K562 (cell line): ENCODE measurements at regions not wholly inside any gene's neighbourhood (a gene's known extent, or its start where the extent isn't known, plus 50 kb on each side); places are given as distances from the start of the nearest gene placed in this dataset.

ENCODE experiments used
- ATAC-seq: fragments of 200-7000 bp; cut with Tn5 transposase; 3 replicates; pipeline ENCODE4 v1.9.1; 2020; ENCODE audit warnings: moderate library complexity
- BruUV-seq: library from RNA; stranded (reverse); fragments of 400-500 nt; replicated peaks from 2 replicates; lab custom pipeline; 2021; lab: Mats Ljungman, UMichigan
- CTCF ChIA-PET: fragments of 300-600 bp; formaldehyde crosslinking; extraction: SDS; loops from one replicate; lab custom pipeline; 2021; ENCODE audit warnings: low intra/inter-chr PET ratio; lab: Yijun Ruan, JAX
- POLR2A ChIA-PET: fragments of 300-600, 350-650 bp; sonication (Branson Sonifier 250); formaldehyde crosslinking; extraction: SDS; loops from one replicate; lab custom pipeline; 2021; ENCODE audit warnings: antibody characterized with exemption, inconsistent platforms; lab: Yijun Ruan, JAX
- DNase-seq, 4 experiments: peaks; one replicate each; pipeline versions ENCODE4 v3.0.0 to v3.0.0-alpha.2; 2011 to 2018; ENCODE audit warnings: low spot score in 3 of 4, mixed read lengths in 3 of 4; ENCODE audit errors: extremely low read depth in 1 of 4
- FAIRE-seq: peaks from 2 replicates; lab custom pipeline; 2011; peaks lifted over from hg19 to GRCh38; lab: Jason Lieb, UNC
- H2AFZ ChIP-seq: 2 replicates; pipeline ENCODE4 v1.6.0; 2011; ENCODE audit warnings: low read depth, low read length, control low read depth, inconsistent platforms
- H3K27ac ChIP-seq: fragments of 200-600 bp; 3 replicates; pipeline ENCODE4 v1.8.0; 2011; ENCODE audit warnings: low read depth, mild to moderate bottlenecking, control low read depth, inconsistent platforms, low read length, moderate library complexity, mixed read lengths; ENCODE audit errors: extremely low read depth
- H3K27me3 ChIP-seq, 2 experiments: fragments of 300-600 bp in 1 of 2; 2 replicates in 1 of 2; 3 replicates in 1 of 2; pipeline versions ENCODE4 v1.6.0 to v1.8.0; 2011; ENCODE audit warnings: inconsistent platforms in 2 of 2, low read length in 2 of 2, mild to moderate bottlenecking in 1 of 2, mixed read lengths in 1 of 2, moderate library complexity in 1 of 2; ENCODE audit not compliant: control insufficient read depth in 2 of 2, insufficient read depth in 2 of 2
- H3K36me3 ChIP-seq: fragments of 300-600 bp; 3 replicates; pipeline ENCODE4 v1.8.0; 2011; ENCODE audit warnings: mild to moderate bottlenecking, low read length, inconsistent platforms; ENCODE audit not compliant: control insufficient read depth, insufficient read depth
- H3K4me1 ChIP-seq, 2 experiments: fragments of 200-600 bp in 1 of 2; replicated peaks in 1 of 2; 2 replicates in 1 of 2; 3 replicates in 1 of 2; pipeline versions ENCODE4 v1.5.1 to v1.8.0; 2011; ENCODE audit warnings: inconsistent platforms in 2 of 2, low read length in 2 of 2, mild to moderate bottlenecking in 1 of 2, mixed read lengths in 1 of 2, moderate library complexity in 1 of 2; ENCODE audit not compliant: control insufficient read depth in 2 of 2, insufficient read depth in 2 of 2
- H3K4me2 ChIP-seq: 2 replicates; pipeline ENCODE4 v1.6.1; 2011; ENCODE audit warnings: low read length, control low read depth, inconsistent platforms, mixed read lengths; ENCODE audit not compliant: insufficient read depth
- H3K4me3 ChIP-seq: fragments of 200-600 bp; sonication (generic), shearing (Covaris generic); 2 replicates; pipeline ENCODE4 v1.5.1; 2016; ENCODE audit warnings: control low read depth, inconsistent platforms
- H3K79me2 ChIP-seq: fragments of 200-600 bp; 3 replicates; pipeline ENCODE4 v1.8.0; 2011; ENCODE audit warnings: low read length, inconsistent platforms; ENCODE audit not compliant: control insufficient read depth, insufficient read depth
- H3K9ac ChIP-seq, 2 experiments: 2 replicates each; pipeline versions ENCODE4 v1.6.0 to v1.6.1; 2011; ENCODE audit warnings: low read depth in 2 of 2, low read length in 2 of 2, control low read depth in 1 of 2, inconsistent platforms in 1 of 2, mild to moderate bottlenecking in 1 of 2, mixed read lengths in 1 of 2; ENCODE audit not compliant: insufficient read depth in 1 of 2
- H3K9me1 ChIP-seq: one replicate; pipeline ENCODE4 v1.6.0; 2011; ENCODE audit warnings: inconsistent platforms, mild to moderate bottlenecking, low read length, moderate library complexity; ENCODE audit not compliant: control insufficient read depth, insufficient read depth
- H3K9me3 ChIP-seq: replicated peaks from 2 replicates; pipeline ENCODE4 v1.5.1; 2011; ENCODE audit warnings: low read depth, low read length, inconsistent platforms; ENCODE audit not compliant: control insufficient read depth, insufficient read depth
- H4K20me1 ChIP-seq: replicated peaks from 2 replicates; pipeline ENCODE4 v1.6.1; 2011; ENCODE audit warnings: low read length, inconsistent platforms, mixed read lengths; ENCODE audit not compliant: control insufficient read depth, insufficient read depth
- BDP1 ChIP-seq: IDR thresholded peaks from 3 replicates; pipeline ENCODE4 v1.6.1; 2011; ENCODE audit not compliant: insufficient read length, insufficient read depth
- CBX8 ChIP-seq: fragments of 200-600 bp; sonication (generic); IDR thresholded peaks from 2 replicates; pipeline ENCODE4 v1.6.1; 2012; ENCODE audit warnings: borderline replicate concordance, mixed run types, low read depth, mild to moderate bottlenecking, moderate library complexity, mixed read lengths, low read length, control low read depth, inconsistent platforms; ENCODE audit not compliant: poor library complexity, severe bottlenecking; ENCODE audit errors: extremely low read depth
- FUS ChIP-seq: fragments of 200-400 bp; formaldehyde crosslinking; optimal IDR thresholded peaks from 2 replicates; pipeline ENCODE3; 2017; ENCODE audit warnings: low read depth, low read length
- KAT8 ChIP-seq: fragments of 450-650 bp; IDR thresholded peaks from 2 replicates; pipeline ENCODE4 v1.6.1; 2016; ENCODE audit warnings: low read depth, mild to moderate bottlenecking
- KLF1 ChIP-seq: fragments of 450-650 bp; IDR thresholded peaks from 2 replicates; pipeline ENCODE4 v1.6.1; 2016; ENCODE audit warnings: missing genetic modification characterization, missing compliant biosample characterization
- MED1 ChIP-seq: sonication (generic); formaldehyde crosslinking; IDR thresholded peaks from 2 replicates; pipeline ENCODE4 v1.8.1; 2023; ENCODE audit warnings: missing genetic modification reagents, borderline replicate concordance
- POLR2B ChIP-seq: fragments of 450-650 bp; IDR thresholded peaks from 2 replicates; pipeline ENCODE4 v1.6.1; 2018; ENCODE audit warnings: low read depth; ENCODE audit not compliant: partially characterized antibody
- RFX1 ChIP-seq: fragments of 450-650 bp; IDR thresholded peaks from 2 replicates; pipeline ENCODE4 v1.6.1; 2016; ENCODE audit warnings: mild to moderate bottlenecking, moderate library complexity
- SRF ChIP-seq, 2 experiments: fragments of 250-450, 450-650 bp in 1 of 2; sonication (Bioruptor Pico) in 1 of 2; sonication (generic) in 1 of 2; formaldehyde crosslinking; IDR thresholded peaks; 2 replicates each; pipeline versions ENCODE4 v1.5.0 to v1.5.1; 2020 to 2022; ENCODE audit warnings: mild to moderate bottlenecking in 1 of 2, missing genetic modification reagents in 1 of 2
- SRSF7 ChIP-seq: fragments of 200-400 bp; formaldehyde crosslinking; optimal IDR thresholded peaks from 2 replicates; pipeline ENCODE3; 2017; ENCODE audit warnings: mild to moderate bottlenecking, low read depth, low read length
- TARDBP ChIP-seq: fragments of 450-650 bp; IDR thresholded peaks from 2 replicates; pipeline ENCODE4 v1.6.1; 2016
- ZBED1 ChIP-seq: IDR thresholded peaks from 2 replicates; pipeline ENCODE4 v1.6.1; 2014
- ZBTB1 ChIP-seq: sonication (generic); formaldehyde crosslinking; IDR thresholded peaks from 2 replicates; pipeline ENCODE4 v1.8.1; 2023; ENCODE audit warnings: missing genetic modification reagents, low read depth, mild to moderate bottlenecking, borderline replicate concordance
- ZNF224 ChIP-seq: sonication (generic); formaldehyde crosslinking; IDR thresholded peaks from 2 replicates; pipeline ENCODE4 v1.8.0; 2022; ENCODE audit warnings: mild to moderate bottlenecking, missing genetic modification reagents
- ZNF436 ChIP-seq: fragments of 250-450, 450-650 bp; sonication (Bioruptor Pico); formaldehyde crosslinking; IDR thresholded peaks from 2 replicates; pipeline ENCODE4 v1.7.0; 2020; ENCODE audit warnings: mild to moderate bottlenecking
- ZNF707 ChIP-seq: fragments of 250-450 bp; sonication (Bioruptor Pico); conservative IDR thresholded peaks from 2 replicates; pipeline ENCODE4 v1.8.0; 2022; ENCODE audit warnings: inconsistent platforms, mild to moderate bottlenecking, moderate library complexity
- WGBS: fragments of 100-300 bp; shearing (Covaris generic); methylation state at CpG from one replicate; pipeline ENCODE4 v1.1.6; 2016; ENCODE audit warnings: low coverage, mixed read lengths; ENCODE audit not compliant: insufficient coverage; ENCODE audit errors: missing lambda C conversion rate; 5-methylcytosine and 5-hydroxymethylcytosine counted together
- in situ Hi-C: fragments of 300-500 bp; cut with MboI; formaldehyde crosslinking; loops from 4 replicates; pipeline ENCODE4 v1.15.0; 2018; ENCODE audit warnings: inconsistent platforms, mixed read lengths
- intact Hi-C: fragments of 100-400 bp; cut with micrococcal nuclease; formaldehyde crosslinking; loops from 2 replicates; pipeline ENCODE4 v1.14.2; 2022

DNA sequence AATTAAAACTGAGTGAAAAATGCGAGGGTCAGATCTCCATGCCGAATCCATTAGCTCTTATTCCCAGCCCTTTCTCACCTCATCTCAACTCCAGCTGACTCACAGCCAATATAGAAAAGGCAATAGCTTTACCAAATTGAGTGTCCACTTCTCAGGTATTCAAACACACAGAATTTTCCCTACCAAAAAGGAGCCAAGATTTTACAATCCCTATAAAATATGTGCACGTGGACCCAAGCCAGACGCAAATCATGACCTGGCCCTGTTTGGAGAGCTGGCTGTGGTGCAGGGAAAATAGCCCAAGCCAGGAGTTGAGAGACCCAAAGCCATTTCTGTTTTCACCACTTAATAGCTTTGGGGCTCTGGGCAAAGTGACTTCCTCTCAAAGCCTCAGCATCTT is 379.7 kb upstream of the AUTS2 start (continued):
- TF ChIP-seq RFX1 (no peak), KLF1 (tag) (no peak), KAT8 (no peak), FUS (no peak), ZBED1 (no peak)

GRCh38 chr7:69219381-69219780 is 378.9 kb upstream of the AUTS2 start:
- FAIRE-seq, result no peak
- CTCF ChIA-PET, result no interaction called here
- WGBS, result 0% methylated on average over 2 of the region's 2 CpGs

More at GRCh38 chr7:69219381-69219780, 378.9 kb upstream of the AUTS2 start:
- Histone ChIP-seq H3K79me2 (no peaks in the 10 kb centered on the region), H3K27me3 (no peaks in the 10 kb centered on the region), H2AFZ (no peak overlapping the region), H3K4me3 (no peak overlapping the region), H3K9ac (no peak overlapping the region), H3K27ac (no peak overlapping the region), H3K9me1 (no peaks in the 10 kb centered on the region), H3K4me2 (no peak overlapping the region), H3K4me1 (no peaks in the 10 kb centered on the region), H3K9me3 (no peaks in the 10 kb centered on the region), H4K20me1 (no peaks in the 10 kb centered on the region), H3K36me3 (no peaks in the 10 kb centered on the region)
- intact Hi-C loops (no loop called here), in situ Hi-C loops (no loop called here)
- POLR2A ChIA-PET, result interaction anchor here (0.6 to 0.9 kb wide), 2 partner anchors 14 to 407 kb away, joined by 3 read pairs; no protein-coding TSS in a partner anchor
- BruUV-seq, result no TSS peak
- no peak for DNase-seq
- TF ChIP-seq ZBTB1 (CRISPR knock-in tag) (no peak), BDP1 (no peak), ZNF707 (CRISPR knock-in tag) (no peak), TARDBP (no peak), SRF (CRISPR knock-in tag; IDR thresholded peaks at IDR 0.05) (no peak), ZNF436 (CRISPR knock-in tag) (no peak), MED1 (CRISPR knock-in tag) (no peak), POLR2B (no peak), ZNF224 (CRISPR knock-in tag) (no peak), SRSF7 (no peak), CBX8 (no peak)
- no peak for ATAC-seq
